ENCODE measurements at regions not wholly inside any gene's neighbourhood (a gene's known extent, or its start where the extent isn't known, plus 50 kb on each side); places are given as distances from the start of the nearest gene placed in this dataset.

DNA sequence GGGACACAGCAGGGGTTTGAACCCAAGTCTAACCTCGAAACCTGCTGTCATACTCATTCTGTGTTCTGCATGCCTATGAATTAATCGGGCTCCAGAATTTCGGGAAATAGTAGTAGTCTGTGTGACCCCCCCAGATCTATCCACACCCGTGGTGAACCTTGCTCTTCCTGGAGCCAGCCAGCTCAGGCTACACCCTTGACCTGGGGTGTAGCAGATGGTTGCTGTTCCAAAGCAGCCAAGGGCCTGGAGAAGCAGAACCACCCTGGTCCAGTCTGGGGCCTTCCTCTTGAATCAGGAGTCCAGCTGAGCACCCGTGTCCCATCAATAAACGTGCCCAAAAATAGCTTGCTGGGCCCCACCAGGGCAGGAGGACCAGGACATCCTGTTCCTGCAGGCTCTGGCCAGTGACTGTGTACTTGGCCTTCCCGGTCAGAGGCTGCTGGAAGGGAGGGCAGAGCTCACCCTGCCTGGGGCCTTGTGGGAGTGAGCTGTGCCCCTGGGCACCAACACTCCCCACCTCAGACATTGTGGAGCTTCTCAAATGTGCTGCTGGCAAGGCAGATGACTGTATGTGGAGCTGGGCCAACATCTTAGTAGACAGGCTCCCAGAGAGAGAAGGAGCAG is 101.2 kb upstream of the ZNF716 start:
- TF ChIP-seq, protein P1, sequence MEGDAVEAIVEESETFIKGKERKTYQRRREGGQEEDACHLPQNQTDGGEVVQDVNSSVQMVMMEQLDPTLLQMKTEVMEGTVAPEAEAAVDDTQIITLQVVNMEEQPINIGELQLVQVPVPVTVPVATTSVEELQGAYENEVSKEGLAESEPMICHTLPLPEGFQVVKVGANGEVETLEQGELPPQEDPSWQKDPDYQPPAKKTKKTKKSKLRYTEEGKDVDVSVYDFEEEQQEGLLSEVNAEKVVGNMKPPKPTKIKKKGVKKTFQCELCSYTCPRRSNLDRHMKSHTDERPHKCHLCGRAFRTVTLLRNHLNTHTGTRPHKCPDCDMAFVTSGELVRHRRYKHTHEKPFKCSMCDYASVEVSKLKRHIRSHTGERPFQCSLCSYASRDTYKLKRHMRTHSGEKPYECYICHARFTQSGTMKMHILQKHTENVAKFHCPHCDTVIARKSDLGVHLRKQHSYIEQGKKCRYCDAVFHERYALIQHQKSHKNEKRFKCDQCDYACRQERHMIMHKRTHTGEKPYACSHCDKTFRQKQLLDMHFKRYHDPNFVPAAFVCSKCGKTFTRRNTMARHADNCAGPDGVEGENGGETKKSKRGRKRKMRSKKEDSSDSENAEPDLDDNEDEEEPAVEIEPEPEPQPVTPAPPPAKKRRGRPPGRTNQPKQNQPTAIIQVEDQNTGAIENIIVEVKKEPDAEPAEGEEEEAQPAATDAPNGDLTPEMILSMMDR (conservative IDR thresholded peaks at IDR 0.05), result no peak
- no peak for TF ChIP-seq ZFX (IDR thresholded peaks at IDR 0.05)
